Skin of body (tissue), 1 donor: ENCODE measurements at regions not wholly inside any gene's neighbourhood (a gene's known extent, or its start where the extent isn't known, plus 50 kb on each side); places are given as distances from the start of the nearest gene placed in this dataset.

ENCODE experiments used
- DNase-seq: peaks from one replicate; lab custom pipeline; 2025; lab: John Stamatoyannopoulos, UW

GRCh38 chr9:73549991-73550390, 398.3 kb downstream of the ANXA1 start:
- DNase-seq: no peak

- DNase-seq: no peak
Observed at GRCh38 chr9:73553295-73553694, 401.6 kb downstream of the ANXA1 start.

DNA sequence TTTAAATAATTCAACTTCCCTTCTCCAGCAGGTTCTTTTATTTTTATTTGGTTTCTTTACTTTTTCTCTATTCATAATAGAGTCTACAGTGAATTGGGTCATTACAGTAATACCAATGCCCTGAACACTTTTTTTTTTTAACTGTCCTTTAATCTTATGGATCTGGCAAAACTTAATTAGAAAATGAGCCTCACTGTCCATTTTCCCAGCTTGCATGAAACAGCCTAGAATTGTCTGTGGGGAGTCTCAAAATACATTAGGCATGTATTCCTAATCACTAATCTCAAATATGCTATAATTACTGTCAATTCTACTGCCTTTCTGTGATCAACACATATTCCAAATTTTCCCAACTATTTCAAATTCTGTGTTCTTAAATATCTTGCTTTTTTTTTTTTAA, 406.8 kb downstream of the ANXA1 start:
- no peak for DNase-seq

GRCh38 chr9:73565026-73565425, 413.4 kb downstream of the ANXA1 start:
- no peak for DNase-seq

GRCh38 chr9:73565833-73566465, 414.3 kb downstream of the ANXA1 start:
- no peak for DNase-seq

DNA sequence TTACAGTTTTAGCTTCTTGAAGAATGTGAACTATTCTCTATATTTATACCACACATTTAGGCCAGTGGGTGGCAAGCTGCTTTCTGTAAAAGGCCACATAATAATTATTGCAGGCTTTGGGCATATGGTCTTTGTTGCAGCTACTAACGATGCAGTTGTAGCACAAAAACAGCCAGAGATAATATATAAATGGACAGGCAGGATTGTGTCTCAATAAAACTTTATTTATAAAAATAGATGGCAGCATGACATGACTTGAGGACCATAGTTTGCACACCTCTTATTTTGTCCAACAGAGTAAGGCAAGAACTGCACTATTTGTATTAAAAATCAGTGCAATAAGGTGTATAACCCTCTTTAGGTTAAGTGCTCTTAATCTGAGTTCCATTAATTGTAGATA, 415.0 kb downstream of the ANXA1 start:
- DNase-seq: no peak

- no peak for DNase-seq
Observed at GRCh38 chr9:73573235-73573634, 421.6 kb downstream of the ANXA1 start.

DNA sequence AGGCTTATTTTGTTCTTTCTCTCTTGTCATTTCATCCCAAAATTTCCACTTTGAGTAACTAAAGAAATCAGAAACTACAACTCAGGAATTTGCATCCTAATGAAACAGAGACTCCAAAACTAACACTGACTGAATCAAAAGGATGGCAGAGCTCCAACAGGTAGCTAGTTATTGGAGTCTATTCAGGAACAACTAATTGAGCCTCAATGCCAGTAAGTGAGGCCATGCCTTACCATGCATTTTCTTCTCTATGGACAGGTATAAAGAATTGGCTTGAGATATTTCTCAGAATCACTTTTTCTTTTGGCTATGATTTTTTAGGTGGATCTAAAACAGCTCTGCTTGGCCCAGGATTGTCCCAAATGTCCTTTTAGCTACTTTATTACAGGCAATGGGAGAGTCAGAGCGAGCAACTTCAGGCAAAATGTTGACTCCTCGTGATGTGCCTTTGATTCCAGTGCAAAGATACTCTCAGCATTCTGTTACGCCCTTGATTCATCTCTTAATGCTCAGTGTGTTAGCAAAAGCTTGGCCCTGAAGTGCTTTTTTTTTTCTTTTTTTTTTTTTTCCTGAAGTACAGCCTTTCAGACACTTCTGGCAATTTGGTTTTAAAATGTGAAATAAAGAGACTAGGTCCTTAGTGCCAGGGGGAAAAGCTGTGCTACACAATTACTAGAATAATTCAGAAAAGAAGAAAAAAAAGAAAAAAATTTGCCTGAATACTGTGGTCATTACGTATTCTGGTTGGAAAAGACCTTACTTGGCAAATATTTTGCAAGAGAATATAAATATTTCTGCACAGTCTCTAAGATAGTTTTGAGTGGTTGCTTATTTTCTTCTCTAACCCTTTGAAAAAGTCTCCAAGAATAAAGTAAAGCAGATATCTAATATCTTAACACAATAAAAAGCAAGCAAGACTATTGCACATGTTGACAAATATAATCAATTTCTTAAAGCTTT, 423.7 kb downstream of the ANXA1 start:
- no peak for DNase-seq

DNA sequence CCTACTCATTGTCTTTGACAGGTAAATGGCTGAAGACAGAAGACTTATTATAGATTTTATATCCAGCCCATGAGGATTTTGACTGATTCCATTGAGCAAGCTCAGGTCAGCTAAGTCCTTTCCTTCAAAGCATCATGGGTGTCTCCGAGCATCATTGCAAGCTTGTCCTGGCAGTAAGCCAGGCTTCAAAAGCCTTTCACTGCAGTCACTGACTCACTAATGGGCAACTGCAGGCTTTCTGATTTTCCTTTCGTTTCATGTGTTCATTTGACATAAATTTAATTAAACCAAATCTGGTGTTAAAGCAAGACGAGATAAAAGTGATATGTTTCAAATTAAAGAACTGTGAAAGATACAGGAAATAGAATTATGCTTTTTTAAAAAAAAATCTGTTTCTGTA, 426.2 kb downstream of the ANXA1 start:
- no peak for DNase-seq

GRCh38 chr9:73579823-73580222, 428.2 kb downstream of the ANXA1 start:
- DNase-seq: no peak

DNA sequence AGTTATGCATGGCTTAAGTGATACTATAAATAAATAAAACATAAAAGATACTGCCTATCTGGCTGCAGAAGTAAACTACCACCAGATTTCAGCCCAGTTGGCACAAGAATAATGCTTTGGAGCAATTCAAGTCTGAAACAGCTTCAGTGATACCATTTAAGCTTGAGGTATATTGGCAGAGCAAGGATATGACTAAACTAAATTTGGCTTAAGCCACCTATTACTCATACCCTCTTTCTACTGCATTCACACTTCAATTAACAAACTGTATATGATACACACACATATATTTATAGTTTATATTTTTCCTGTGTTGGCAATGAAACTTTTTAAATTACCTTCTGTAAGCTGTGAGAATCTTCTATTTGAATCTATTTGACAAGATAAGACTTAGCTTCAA, 431.9 kb downstream of the ANXA1 start:
- no peak for DNase-seq

- DNase-seq: no peak
Observed at GRCh38 chr9:73595036-73595545, 443.4 kb downstream of the ANXA1 start.

DNA sequence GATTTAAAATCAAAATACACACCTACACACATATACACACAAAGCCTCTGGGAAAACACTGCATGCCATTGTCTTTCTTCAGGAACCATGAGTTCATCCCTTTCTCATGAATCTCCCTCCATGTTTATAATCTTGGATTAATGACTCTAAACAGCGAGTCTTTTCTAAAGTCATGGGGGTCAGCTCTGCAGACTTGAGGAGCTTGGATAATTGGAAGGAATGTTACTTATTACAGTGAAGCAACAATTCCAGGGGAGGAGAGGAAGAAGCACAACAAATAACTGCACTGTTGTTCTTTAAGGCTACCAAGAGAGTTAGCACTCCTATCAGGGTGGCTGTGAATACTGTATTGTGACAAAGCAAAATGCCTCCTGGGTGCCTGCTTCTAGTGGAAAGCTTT, 444.7 kb downstream of the ANXA1 start:
- no peak for DNase-seq

DNA sequence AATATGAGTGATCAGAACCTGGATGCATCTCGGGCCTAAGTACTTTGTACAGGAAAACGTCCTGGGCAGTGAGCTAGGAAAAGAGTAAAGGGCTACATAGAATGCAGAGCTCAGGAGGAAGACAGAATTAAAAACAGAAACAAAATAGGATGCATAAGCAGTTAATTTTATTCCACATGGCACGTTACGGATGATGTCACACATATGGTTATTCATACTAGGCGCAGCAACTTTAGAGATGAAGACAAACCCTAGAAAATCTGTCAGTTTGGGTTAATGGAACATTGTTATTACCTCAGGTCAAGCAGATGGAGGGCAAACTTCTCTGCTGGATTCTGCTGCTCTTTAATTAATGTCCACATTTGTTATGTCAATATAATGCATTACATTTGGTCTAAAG, 445.4 kb downstream of the ANXA1 start:
- DNase-seq: no peak

- DNase-seq: no peak
Observed at GRCh38 chr9:73597771-73598170, 446.1 kb downstream of the ANXA1 start.

DNA sequence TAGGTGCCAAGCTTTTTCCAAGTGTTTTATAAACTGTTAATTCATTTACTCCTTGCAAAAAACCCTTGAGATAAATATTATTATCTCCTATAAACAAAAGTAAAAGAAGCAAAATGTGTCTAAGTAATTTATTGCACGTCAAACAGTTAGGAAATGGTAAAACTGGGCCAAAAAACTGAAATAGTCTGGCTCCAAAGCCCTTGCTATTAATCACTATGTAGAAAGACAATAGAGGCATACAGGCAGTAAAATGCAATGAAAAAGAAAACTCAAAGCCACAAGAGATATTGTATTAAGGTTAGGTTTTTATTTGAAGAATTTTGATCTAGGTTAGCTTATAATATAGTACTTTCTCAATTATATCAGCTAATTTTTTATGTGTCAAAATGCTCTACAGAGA, 457.7 kb downstream of the ANXA1 start:
- DNase-seq: no peak

DNA sequence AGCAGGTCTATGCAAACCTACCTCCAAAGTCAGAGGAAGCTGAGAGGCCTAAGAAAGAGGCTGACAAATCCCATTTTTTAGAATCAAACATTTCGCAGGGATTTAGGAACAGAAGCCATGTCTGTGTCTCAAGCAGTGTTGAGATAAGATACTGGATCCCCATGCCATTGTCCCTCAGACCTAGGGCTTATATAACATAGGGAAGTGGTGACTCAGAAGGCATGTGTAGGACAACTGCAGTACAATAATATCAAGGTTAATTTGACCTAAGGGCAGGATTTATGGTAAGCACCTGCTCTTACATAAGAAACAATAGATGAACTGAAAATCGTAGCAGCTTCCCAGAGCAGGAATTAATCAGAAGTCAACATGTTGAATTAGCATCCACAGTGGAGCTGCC, 459.4 kb downstream of the ANXA1 start:
- DNase-seq: no peak

DNA sequence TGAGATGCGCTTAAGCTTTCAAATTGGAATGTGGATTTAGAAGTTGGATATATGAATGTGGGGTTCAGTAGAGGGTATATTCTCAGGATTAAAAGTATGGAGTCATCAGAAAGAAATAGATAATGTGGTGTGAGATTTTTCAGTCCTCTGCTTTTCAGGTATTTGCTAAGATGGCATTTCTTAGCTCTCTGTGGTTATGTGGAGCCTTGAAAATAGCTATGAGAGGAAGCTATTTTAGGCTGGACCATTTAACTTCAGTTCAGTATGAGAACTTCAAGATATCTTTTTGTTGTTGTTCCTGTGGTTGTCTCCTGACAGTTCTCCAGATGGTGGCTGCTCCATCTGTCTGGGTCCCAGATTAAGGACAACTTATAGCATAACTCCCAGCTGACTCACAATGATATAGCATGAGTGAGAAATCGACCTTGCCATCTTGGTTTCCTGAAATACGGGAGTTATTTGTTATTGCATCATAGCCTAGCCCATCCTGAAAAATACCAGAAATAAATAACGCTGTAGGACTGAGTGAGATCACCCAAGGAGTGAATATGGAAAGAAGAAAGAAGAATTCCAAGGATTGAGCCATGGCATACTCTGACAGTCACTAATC, 461.5 kb downstream of the ANXA1 start:
- DNase-seq: no peak

GRCh38 chr9:73615557-73615956, 463.9 kb downstream of the ANXA1 start:
- no peak for DNase-seq

- no peak for DNase-seq
Observed at GRCh38 chr9:73617586-73617985, 465.9 kb downstream of the ANXA1 start.

DNA sequence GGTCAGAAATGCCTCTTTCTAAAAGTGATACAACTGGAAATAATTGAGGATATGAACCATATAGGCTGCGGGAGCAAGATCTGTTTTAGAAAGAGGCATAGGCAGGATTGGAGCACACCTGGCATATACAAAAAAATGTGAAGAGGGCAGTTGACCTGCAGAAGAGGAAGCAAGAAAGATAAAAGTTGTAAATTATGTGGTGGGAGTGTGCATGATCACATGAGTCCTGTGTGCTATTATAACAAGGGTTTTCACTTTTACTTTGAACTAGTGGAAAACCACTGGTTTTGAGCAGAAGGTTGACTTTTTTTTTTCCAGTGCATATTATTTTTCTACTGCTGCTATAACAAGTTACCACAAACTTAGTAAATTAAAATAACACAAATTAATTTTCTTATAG, 489.3 kb downstream of the ANXA1 start:
- no peak for DNase-seq

- DNase-seq: no peak
Observed at GRCh38 chr9:73643379-73644013, 491.8 kb downstream of the ANXA1 start.
